Stimulated activated CD4-positive, alpha-beta T cell treated with anti-CD3 and anti-CD28 coated beads, Interleukin-1b, Interleukin-23, amount 100 ng/mL, for 1 hour (primary cell): ENCODE measurements at regions not wholly inside any gene's neighbourhood (a gene's known extent, or its start where the extent isn't known, plus 50 kb on each side); places are given as distances from the start of the nearest gene placed in this dataset.

Experiments
- DNase-seq, 2 donors: peaks; one replicate each; pipeline ENCODE4 v3.0.0-alpha.2; 2020; ENCODE audit warnings: low read depth in 2 of 2

- no peak for DNase-seq
These were observed 519.2 kb upstream of the EEF2KMT start for GRCh38 chr16:5616841-5617240.

GRCh38 chr16:5615868-5616642, 518.5 kb upstream of the EEF2KMT start:
- peak in 1 of 2 donors; percentile 2 for DNase-seq

GRCh38 chr16:5607169-5607568, 509.6 kb upstream of the EEF2KMT start:
- no peak for DNase-seq

- DNase-seq: no peak
These were observed 507.8 kb upstream of the EEF2KMT start for GRCh38 chr16:5605404-5605803.

- no peak for DNase-seq
These were observed 507.2 kb upstream of the EEF2KMT start for GRCh38 chr16:5604770-5605169.

GRCh38 chr16:5603836-5604235, 506.2 kb upstream of the EEF2KMT start:
- DNase-seq: no peak

GRCh38 chr16:5601957-5602356, 504.4 kb upstream of the EEF2KMT start:
- DNase-seq: no peak

GRCh38 chr16:5598793-5599192, 501.2 kb upstream of the EEF2KMT start:
- DNase-seq: no peak

GRCh38 chr16:5595849-5596248, 498.3 kb upstream of the EEF2KMT start:
- no peak for DNase-seq

GRCh38 chr16:5590416-5590815, 492.8 kb upstream of the EEF2KMT start:
- no peak for DNase-seq

GRCh38 chr16:5589812-5590373, 492.3 kb upstream of the EEF2KMT start:
- no peak for DNase-seq

GRCh38 chr16:5584109-5584508, 486.5 kb upstream of the EEF2KMT start:
- no peak for DNase-seq

- DNase-seq: no peak
These were observed 484.9 kb upstream of the EEF2KMT start for GRCh38 chr16:5582529-5582928.

GRCh38 chr16:5581908-5582307, 484.3 kb upstream of the EEF2KMT start:
- no peak for DNase-seq

GRCh38 chr16:5581428-5581827, 483.8 kb upstream of the EEF2KMT start:
- DNase-seq: no peak

- no peak for DNase-seq
These were observed 483.2 kb upstream of the EEF2KMT start for GRCh38 chr16:5580772-5581171.

- DNase-seq: no peak
These were observed 482.7 kb upstream of the EEF2KMT start for GRCh38 chr16:5580296-5580695.

GRCh38 chr16:5578980-5579379, 481.4 kb upstream of the EEF2KMT start:
- no peak for DNase-seq

GRCh38 chr16:5577463-5577862, 479.9 kb upstream of the EEF2KMT start:
- DNase-seq: no peak

- no peak for DNase-seq
These were observed 478.2 kb upstream of the EEF2KMT start for GRCh38 chr16:5575646-5576245.

- no peak for DNase-seq
These were observed 477.5 kb upstream of the EEF2KMT start for GRCh38 chr16:5575121-5575520.

GRCh38 chr16:5572056-5572455, 474.5 kb upstream of the EEF2KMT start:
- DNase-seq: no peak

GRCh38 chr16:5571446-5571845, 473.9 kb upstream of the EEF2KMT start:
- DNase-seq: no peak
